ENCODE measurements at regions not wholly inside any gene's neighbourhood (a gene's known extent, or its start where the extent isn't known, plus 50 kb on each side); places are given as distances from the start of the nearest gene placed in this dataset.

GRCh38 chr4:129998436-129999150, 902.6 kb downstream of the C4orf33 start:
- TF ChIP-seq NR3C1 (IDR thresholded peaks at IDR 0.05) (no peak), CTCF (IDR thresholded peaks at IDR 0.05) (no peak), TP53 (CRISPR knock-in tag; IDR thresholded peaks at IDR 0.05) (no peak), USF2 (IDR thresholded peaks at IDR 0.05) (no peak), CHD2 (IDR thresholded peaks at IDR 0.05; ENCODE audit: low read length, partially characterized antibody) (no peak), ESRRA (IDR thresholded peaks at IDR 0.05; ENCODE audit: borderline replicate concordance, low read length) (no peak), RARB (CRISPR knock-in tag; IDR thresholded peaks at IDR 0.05) (no peak)

Data from A549 (cell line).